ENCODE measurements at regions not wholly inside any gene's neighbourhood (a gene's known extent, or its start where the extent isn't known, plus 50 kb on each side); places are given as distances from the start of the nearest gene placed in this dataset.

- no peak for TF ChIP-seq CTCF (IDR thresholded peaks at IDR 0.05)
Observed at GRCh38 chrX:143800150-143800549, 79.6 kb upstream of the SPANXN2 start.

GRCh38 chrX:143788265-143788664 lies 67.7 kb upstream of the SPANXN2 start:
- TF ChIP-seq CTCF (IDR thresholded peaks at IDR 0.05): peak; percentile 26; the same call in 1 of the 2 replicates

GRCh38 chrX:143787341-143787740 lies 66.8 kb upstream of the SPANXN2 start:
- no peak for TF ChIP-seq CTCF (IDR thresholded peaks at IDR 0.05)

GRCh38 chrX:143781103-143781502 lies 60.6 kb upstream of the SPANXN2 start:
- TF ChIP-seq CTCF (IDR thresholded peaks at IDR 0.05): no peak

Data from LNCAP (cell line).